Psoas muscle (tissue), 7 donors: ENCODE measurements at regions not wholly inside any gene's neighbourhood (a gene's known extent, or its start where the extent isn't known, plus 50 kb on each side); places are given as distances from the start of the nearest gene placed in this dataset.

ENCODE experiments used
- ATAC-seq, 4 donors: fragments of 200-7000 bp; cut with Tn5 transposase; one replicate each; pipeline ENCODE4 v1.9.1; 2020; ENCODE audit warnings: moderate library complexity in 3 of 4, mild to moderate bottlenecking in 2 of 4
- DNase-seq, 2 donors: peaks; one replicate each; pipeline ENCODE4 v3.0.0-alpha.2; 2020
- H3K27ac ChIP-seq: fragments of 200-600 bp; one replicate; pipeline ENCODE4 v1.8.0; 2022
- H3K27me3 ChIP-seq, 3 donors: fragments of 200-600 bp in 1 of 3; one replicate each; pipeline versions ENCODE4 v1.6.1 to v1.8.0; 2013 to 2022; ENCODE audit warnings: low read length in 2 of 3, mild to moderate bottlenecking in 2 of 3, moderate library complexity in 1 of 3; ENCODE audit not compliant: insufficient read depth in 3 of 3
- H3K36me3 ChIP-seq, 2 donors: fragments of 200-600 bp in 1 of 2; one replicate each; pipeline versions ENCODE4 v1.6.1 to v1.8.0; 2013 to 2022; ENCODE audit warnings: low read depth in 1 of 2, mild to moderate bottlenecking in 1 of 2, moderate library complexity in 1 of 2; ENCODE audit not compliant: insufficient read depth in 1 of 2
- H3K4me1 ChIP-seq: fragments of 200-600 bp; one replicate; pipeline ENCODE4 v1.8.0; 2022
- H3K4me3 ChIP-seq: fragments of 200-600 bp; one replicate; pipeline ENCODE4 v1.8.0; 2022; ENCODE audit warnings: mild to moderate bottlenecking
- H3K9me3 ChIP-seq: fragments of 200-600 bp; one replicate; pipeline ENCODE4 v1.8.0; 2022
- CTCF ChIP-seq: fragments of 200-600 bp; IDR thresholded peaks from one replicate; pipeline ENCODE4 v1.8.0; 2022; ENCODE audit warnings: antibody characterized with exemption
- WGBS, 3 donors: extraction: QIAGEN DNeasy Blood & Tissue Kit; methylation state at CpG; one replicate each; pipeline versions ENCODE4 v1.1.6 to v1.1.7; 2013; 5-methylcytosine and 5-hydroxymethylcytosine counted together
- intact Hi-C, 2 donors: fragments of 100-400 bp; cut with DNase I; formaldehyde crosslinking; loops; one replicate each; pipeline versions ENCODE4 v1.11.0 to v1.14.2; 2022
- donor health status: healthy with polysubstance abuse.
- donor health status: DM: no; HTN: no; CAD: no; lungs with moderate emphysema.
- donor health status: Bipolar disorder and iron deficiency.
- donor health status: healthy.
- donor health status: DM: yes; HTN: yes; CAD: no.
- donor health status: DM: no; HTN: no; CAD: no.
- donor health status: DM: yes; HTN: yes; CAD: no.

GRCh38 chr6:163712981-163713380 lies 298.5 kb downstream of the QKI start:
- H3K27me3 ChIP-seq = no peaks in the 10 kb centered on the region
- peaks cover 50% of the 10 kb centered on the region for H3K4me1 ChIP-seq
- no peaks in the 10 kb centered on the region for H3K36me3 ChIP-seq
- TF ChIP-seq CTCF = no peak
- DNase-seq (no peak), ATAC-seq (no peak)
- intact Hi-C loops = loop anchor here in 1 of 2 donors (10.0 kb wide), 1 partner anchor 392 kb away; no protein-coding TSS in a partner anchor
- WGBS, 3 donors = 68 to 87% (median 84%) methylated on average over 5 to 8 of the region's 8 CpGs
- peak overlapping the region; percentile 76 for H3K27ac ChIP-seq
- no peaks in the 10 kb centered on the region for H3K9me3 ChIP-seq
- H3K4me3 ChIP-seq = no peak overlapping the region

DNA sequence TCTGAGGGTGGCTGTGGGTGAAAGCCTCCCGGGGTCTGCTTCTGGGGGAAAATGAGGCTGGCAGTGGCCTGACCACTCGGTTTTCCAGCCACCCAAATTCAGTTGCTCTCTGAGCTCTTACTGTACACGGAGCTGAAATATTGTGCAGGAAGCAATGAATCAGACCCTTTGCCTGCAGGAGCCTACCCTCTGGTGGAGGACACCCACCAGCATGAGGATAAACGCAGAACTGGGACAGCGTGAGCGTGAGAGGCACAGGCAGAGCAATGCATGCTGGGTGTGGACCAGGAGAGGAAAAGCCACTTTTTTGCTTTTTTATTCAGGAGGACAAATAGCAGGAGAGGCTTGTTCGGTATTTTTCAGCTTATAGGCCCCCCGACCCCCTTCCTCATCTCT lies 298.0 kb downstream of the QKI start:
- Histone ChIP-seq H3K9me3 (no peaks in the 10 kb centered on the region), H3K36me3 (no peaks in the 10 kb centered on the region), H3K27ac (peak overlapping the region; percentile 76), H3K27me3 (no peaks in the 10 kb centered on the region), H3K4me3 (no peak overlapping the region), H3K4me1 (peaks cover 54% of the 10 kb centered on the region)
- WGBS, 3 donors = 56 to 79% (median 64%) methylated on average over 8 of the region's 8 CpGs
- ATAC-seq (peak in 2 of 4 donors; percentile 5 to 11), DNase-seq (no peak)
- intact Hi-C loops = loop anchor here in 1 of 2 donors (10.0 kb wide), 1 partner anchor 392 kb away; no protein-coding TSS in a partner anchor
- no peak for TF ChIP-seq CTCF

- Histone ChIP-seq H3K4me1 (peaks cover 61% of the 10 kb centered on the region), H3K27me3 (no peaks in the 10 kb centered on the region), H3K27ac (peak overlapping the region; percentile 76), H3K4me3 (no peak overlapping the region), H3K9me3 (no peaks in the 10 kb centered on the region), H3K36me3 (no peaks in the 10 kb centered on the region)
- peak; percentile 66 to 86 (median 82) for ATAC-seq
- intact Hi-C loops = loop anchor here in 1 of 2 donors (10.0 kb wide), 1 partner anchor 393 kb away; no protein-coding TSS in a partner anchor
- 34 to 45% (median 36%) methylated on average over 24 of the region's 24 CpGs for WGBS, 3 donors
- DNase-seq = peak; percentile 94 to 95
- TF ChIP-seq CTCF = peak; percentile 48
These were observed 297.4 kb downstream of the QKI start for GRCh38 chr6:163711615-163712565.

- H3K9me3 ChIP-seq = no peaks in the 10 kb centered on the region
- 29 to 46% (median 29%) methylated on average over 13 of the region's 13 CpGs for WGBS, 3 donors
These were observed 296.3 kb downstream of the QKI start for GRCh38 chr6:163710532-163711470.

More at GRCh38 chr6:163710532-163711470, 296.3 kb downstream of the QKI start:
- TF ChIP-seq CTCF = no peak
- DNase-seq (no peak), ATAC-seq (peak in 3 of 4 donors; percentile 22 to 49 (median 38))
- Histone ChIP-seq H3K4me3 (no peak overlapping the region), H3K27ac (peak overlapping the region; percentile 76), H3K4me1 (peaks cover 67% of the 10 kb centered on the region), H3K27me3 (no peaks in the 10 kb centered on the region), H3K36me3 (no peaks in the 10 kb centered on the region)
- intact Hi-C loops = loop anchor here in 1 of 2 donors (10.0 kb wide), 1 partner anchor 394 kb away; no protein-coding TSS in a partner anchor
